K562 (cell line): ENCODE measurements at regions not wholly inside any gene's neighbourhood (a gene's known extent, or its start where the extent isn't known, plus 50 kb on each side); places are given as distances from the start of the nearest gene placed in this dataset.

ENCODE experiments used
- ATAC-seq: fragments of 200-7000 bp; cut with Tn5 transposase; 3 replicates; pipeline ENCODE4 v1.9.1; 2020; ENCODE audit warnings: moderate library complexity
- BruUV-seq: library from RNA; stranded (reverse); fragments of 400-500 nt; replicated peaks from 2 replicates; lab custom pipeline; 2021; lab: Mats Ljungman, UMichigan
- CTCF ChIA-PET: fragments of 300-600 bp; formaldehyde crosslinking; extraction: SDS; loops from one replicate; lab custom pipeline; 2021; ENCODE audit warnings: low intra/inter-chr PET ratio; lab: Yijun Ruan, JAX
- POLR2A ChIA-PET: fragments of 300-600, 350-650 bp; sonication (Branson Sonifier 250); formaldehyde crosslinking; extraction: SDS; loops from one replicate; lab custom pipeline; 2021; ENCODE audit warnings: antibody characterized with exemption, inconsistent platforms; lab: Yijun Ruan, JAX
- DNase-seq, 4 experiments: peaks; one replicate each; pipeline versions ENCODE4 v3.0.0 to v3.0.0-alpha.2; 2011 to 2018; ENCODE audit warnings: low spot score in 3 of 4, mixed read lengths in 3 of 4; ENCODE audit errors: extremely low read depth in 1 of 4
- FAIRE-seq: peaks from 2 replicates; lab custom pipeline; 2011; peaks lifted over from hg19 to GRCh38; lab: Jason Lieb, UNC
- H2AFZ ChIP-seq: 2 replicates; pipeline ENCODE4 v1.6.0; 2011; ENCODE audit warnings: low read depth, low read length, control low read depth, inconsistent platforms
- H3K27ac ChIP-seq: fragments of 200-600 bp; 3 replicates; pipeline ENCODE4 v1.8.0; 2011; ENCODE audit warnings: low read depth, mild to moderate bottlenecking, control low read depth, inconsistent platforms, low read length, moderate library complexity, mixed read lengths; ENCODE audit errors: extremely low read depth
- H3K27me3 ChIP-seq, 2 experiments: fragments of 300-600 bp in 1 of 2; 2 replicates in 1 of 2; 3 replicates in 1 of 2; pipeline versions ENCODE4 v1.6.0 to v1.8.0; 2011; ENCODE audit warnings: inconsistent platforms in 2 of 2, low read length in 2 of 2, mild to moderate bottlenecking in 1 of 2, mixed read lengths in 1 of 2, moderate library complexity in 1 of 2; ENCODE audit not compliant: control insufficient read depth in 2 of 2, insufficient read depth in 2 of 2
- H3K36me3 ChIP-seq: fragments of 300-600 bp; 3 replicates; pipeline ENCODE4 v1.8.0; 2011; ENCODE audit warnings: mild to moderate bottlenecking, low read length, inconsistent platforms; ENCODE audit not compliant: control insufficient read depth, insufficient read depth
- H3K4me1 ChIP-seq, 2 experiments: fragments of 200-600 bp in 1 of 2; replicated peaks in 1 of 2; 2 replicates in 1 of 2; 3 replicates in 1 of 2; pipeline versions ENCODE4 v1.5.1 to v1.8.0; 2011; ENCODE audit warnings: inconsistent platforms in 2 of 2, low read length in 2 of 2, mild to moderate bottlenecking in 1 of 2, mixed read lengths in 1 of 2, moderate library complexity in 1 of 2; ENCODE audit not compliant: control insufficient read depth in 2 of 2, insufficient read depth in 2 of 2
- H3K4me2 ChIP-seq: 2 replicates; pipeline ENCODE4 v1.6.1; 2011; ENCODE audit warnings: low read length, control low read depth, inconsistent platforms, mixed read lengths; ENCODE audit not compliant: insufficient read depth
- H3K4me3 ChIP-seq: fragments of 200-600 bp; sonication (generic), shearing (Covaris generic); 2 replicates; pipeline ENCODE4 v1.5.1; 2016; ENCODE audit warnings: control low read depth, inconsistent platforms
- H3K79me2 ChIP-seq: fragments of 200-600 bp; 3 replicates; pipeline ENCODE4 v1.8.0; 2011; ENCODE audit warnings: low read length, inconsistent platforms; ENCODE audit not compliant: control insufficient read depth, insufficient read depth
- H3K9ac ChIP-seq, 2 experiments: 2 replicates each; pipeline versions ENCODE4 v1.6.0 to v1.6.1; 2011; ENCODE audit warnings: low read depth in 2 of 2, low read length in 2 of 2, control low read depth in 1 of 2, inconsistent platforms in 1 of 2, mild to moderate bottlenecking in 1 of 2, mixed read lengths in 1 of 2; ENCODE audit not compliant: insufficient read depth in 1 of 2
- H3K9me1 ChIP-seq: one replicate; pipeline ENCODE4 v1.6.0; 2011; ENCODE audit warnings: inconsistent platforms, mild to moderate bottlenecking, low read length, moderate library complexity; ENCODE audit not compliant: control insufficient read depth, insufficient read depth
- H3K9me3 ChIP-seq: replicated peaks from 2 replicates; pipeline ENCODE4 v1.5.1; 2011; ENCODE audit warnings: low read depth, low read length, inconsistent platforms; ENCODE audit not compliant: control insufficient read depth, insufficient read depth
- H4K20me1 ChIP-seq: replicated peaks from 2 replicates; pipeline ENCODE4 v1.6.1; 2011; ENCODE audit warnings: low read length, inconsistent platforms, mixed read lengths; ENCODE audit not compliant: control insufficient read depth, insufficient read depth
- ARHGAP35 ChIP-seq: fragments of 450-650 bp; IDR thresholded peaks from 2 replicates; pipeline ENCODE4 v1.6.1; 2018; ENCODE audit not compliant: partially characterized antibody
- MAFF ChIP-seq: IDR thresholded peaks from 2 replicates; pipeline ENCODE4 v1.6.1; 2012; ENCODE audit warnings: low read length, improper control_type of control experiment
- MAFG ChIP-seq: fragments of 450-650 bp; conservative IDR thresholded peaks from 2 replicates; pipeline ENCODE4 v1.6.1; 2016; ENCODE audit warnings: missing genetic modification characterization, missing compliant biosample characterization
- MEIS2 ChIP-seq: fragments of 450-650 bp; IDR thresholded peaks from 2 replicates; pipeline ENCODE4 v1.6.1; 2014; ENCODE audit warnings: mild to moderate bottlenecking; ENCODE audit not compliant: partially characterized antibody
- TOE1 ChIP-seq, 2 experiments: fragments of 450-650 bp in 1 of 2; sonication (generic) in 1 of 2; formaldehyde crosslinking in 1 of 2; IDR thresholded peaks; 2 replicates each; pipeline versions ENCODE4 v1.7.1 to v1.8.0; 2016 to 2022; ENCODE audit warnings: borderline replicate concordance in 2 of 2, mild to moderate bottlenecking in 2 of 2, antibody characterized with exemption in 1 of 2, inconsistent platforms in 1 of 2, low read depth in 1 of 2, missing genetic modification reagents in 1 of 2, moderate library complexity in 1 of 2
- ZNF224 ChIP-seq: sonication (generic); formaldehyde crosslinking; IDR thresholded peaks from 2 replicates; pipeline ENCODE4 v1.8.0; 2022; ENCODE audit warnings: mild to moderate bottlenecking, missing genetic modification reagents
- ZNF316 ChIP-seq: fragments of 450-650 bp; IDR thresholded peaks from 2 replicates; pipeline ENCODE4 v1.6.1; 2016
- ZNF41 ChIP-seq: fragments of 250-450 bp; sonication (Bioruptor Pico); conservative IDR thresholded peaks from 2 replicates; pipeline ENCODE4 v1.4.0; 2020; ENCODE audit warnings: mild to moderate bottlenecking
- WGBS: fragments of 100-300 bp; shearing (Covaris generic); methylation state at CpG from one replicate; pipeline ENCODE4 v1.1.6; 2016; ENCODE audit warnings: low coverage, mixed read lengths; ENCODE audit not compliant: insufficient coverage; ENCODE audit errors: missing lambda C conversion rate; 5-methylcytosine and 5-hydroxymethylcytosine counted together
- in situ Hi-C: fragments of 300-500 bp; cut with MboI; formaldehyde crosslinking; loops from 4 replicates; pipeline ENCODE4 v1.15.0; 2018; ENCODE audit warnings: inconsistent platforms, mixed read lengths
- intact Hi-C: fragments of 100-400 bp; cut with micrococcal nuclease; formaldehyde crosslinking; loops from 2 replicates; pipeline ENCODE4 v1.14.2; 2022
- TF ChIP-seq, protein P1 (sequence below), 2 experiments: IDR thresholded peaks in 1 of 2; conservative IDR thresholded peaks in 1 of 2; 2 replicates each; pipeline ENCODE4 v1.6.1; 2016; ENCODE audit warnings: low read depth in 2 of 2, mild to moderate bottlenecking in 1 of 2, missing compliant biosample characterization in 1 of 2, missing genetic modification characterization in 1 of 2, moderate library complexity in 1 of 2
- TF ChIP-seq, protein P2 (sequence below): sonication (generic); formaldehyde crosslinking; IDR thresholded peaks from 2 replicates; pipeline ENCODE4 v1.5.0; 2020; ENCODE audit warnings: missing genetic modification reagents
- TF ChIP-seq, protein P3 (sequence below): sonication (generic); formaldehyde crosslinking; IDR thresholded peaks from 2 replicates; pipeline ENCODE4 v1.9.0; 2022; ENCODE audit warnings: mild to moderate bottlenecking, missing genetic modification reagents

DNA sequence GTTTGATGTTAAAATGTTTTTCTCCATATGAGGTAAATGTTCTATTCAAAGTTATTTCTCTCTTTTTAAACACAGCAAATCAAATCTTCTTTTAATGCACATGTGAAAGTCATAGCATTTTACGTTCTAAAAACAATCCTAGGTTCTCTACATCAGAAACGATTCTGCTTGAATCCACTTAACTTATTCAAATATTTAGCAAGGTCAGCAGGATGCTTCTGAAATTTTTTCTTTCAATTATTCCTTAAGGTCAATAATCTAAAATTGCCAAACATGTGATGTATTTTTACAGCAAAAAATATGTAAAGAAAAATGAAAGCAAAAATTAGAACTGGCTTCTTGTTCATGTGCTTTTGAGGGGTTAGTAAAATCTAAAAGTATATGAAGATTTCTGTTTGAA lies 106.7 kb downstream of the TM2D1 start:
- peaks cover 18 to 22% of the 10 kb centered on the region in 2 experiments; a peak in 3 of 5 replicates for H3K27me3 ChIP-seq
- no peaks in the 10 kb centered on the region for H3K9me1 ChIP-seq
- no peak overlapping the region for H3K27ac ChIP-seq
- FAIRE-seq (no peak), DNase-seq (no peak), ATAC-seq (no peak)
- WGBS = 4% methylated on average over 2 of the region's 2 CpGs
- no peaks in the 10 kb centered on the region for H3K79me2 ChIP-seq
- H3K9me3 ChIP-seq = no peaks in the 10 kb centered on the region
- no peak overlapping the region for H2AFZ ChIP-seq
- no TSS peak for BruUV-seq
- H3K4me1 ChIP-seq = no peaks in the 10 kb centered on the region
- ChIA-PET POLR2A (interaction anchor here (0.6 kb wide), 1 partner anchor 10 kb away, joined by 4 read pairs; no protein-coding TSS in a partner anchor), CTCF (interaction anchor here (0.7 kb wide), 1 partner anchor 502 kb away, joined by 4 read pairs; no protein-coding TSS in a partner anchor)
- peak; percentile 22; the same call in 1 of the 2 replicates for TF ChIP-seq MAFG (tag)
- no peak for TF ChIP-seq ARHGAP35
- peak; percentile 29 for TF ChIP-seq MAFF
- no peak for TF ChIP-seq ZNF41 (CRISPR knock-in tag)
- peak; percentile 54; the same call in 1 of the 2 replicates for TF ChIP-seq ZNF316
- H3K4me3 ChIP-seq = no peak overlapping the region
- peaks cover 3% of the 10 kb centered on the region; the same call in 1 of the 2 replicates for H4K20me1 ChIP-seq
- H3K9ac ChIP-seq = no peak overlapping the region
- in situ Hi-C loops (no loop called here), intact Hi-C loops (no loop called here)
- H3K36me3 ChIP-seq = no peaks in the 10 kb centered on the region
- H3K4me2 ChIP-seq = no peak overlapping the region

DNA sequence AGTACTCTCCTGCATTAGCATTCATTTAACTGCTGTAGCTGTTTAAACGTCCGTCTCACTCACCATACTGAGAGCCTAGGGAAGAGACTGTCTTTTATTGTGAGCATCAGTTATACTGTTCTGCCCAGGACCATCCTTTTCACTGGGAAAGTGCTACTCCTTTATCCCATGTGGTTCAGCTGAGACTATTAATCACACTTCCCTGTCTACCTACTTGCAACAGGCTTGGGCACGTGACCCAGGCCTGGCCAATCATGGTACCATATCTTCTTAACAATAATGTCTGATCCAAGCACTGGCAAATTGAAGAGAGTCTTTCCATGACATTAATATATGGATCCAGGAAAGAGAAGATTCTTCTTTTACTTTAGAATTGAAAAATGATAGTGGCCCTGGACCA lies 108.1 kb downstream of the TM2D1 start:
- Histone ChIP-seq H3K4me3 (no peak overlapping the region), H3K27me3 (peaks cover 20 to 22% of the 10 kb centered on the region in 2 experiments; a peak in 3 of 5 replicates), H4K20me1 (peaks cover 3% of the 10 kb centered on the region; the same call in 1 of the 2 replicates), H2AFZ (no peak overlapping the region), H3K9me1 (no peaks in the 10 kb centered on the region), H3K9ac (no peak overlapping the region), H3K4me1 (no peaks in the 10 kb centered on the region), H3K79me2 (no peaks in the 10 kb centered on the region), H3K36me3 (no peaks in the 10 kb centered on the region), H3K9me3 (no peaks in the 10 kb centered on the region), H3K4me2 (no peak overlapping the region), H3K27ac (no peak overlapping the region)
- ATAC-seq (no peak; the same call in 2 of the 3 replicates), DNase-seq (no peak), FAIRE-seq (no peak)
- intact Hi-C loops = no loop called here
- in situ Hi-C loops = no loop called here
- 4% methylated on average over 3 of the region's 3 CpGs for WGBS
- no TSS peak for BruUV-seq
- ChIA-PET POLR2A (interaction anchor here (0.7 kb wide), 1 partner anchor 17 kb away, joined by 4 read pairs; no protein-coding TSS in a partner anchor), CTCF (no interaction called here)
- no peak for TF ChIP-seq TOE1 (IDR thresholded peaks at IDR 0.05; ENCODE audit: borderline replicate concordance)
- no peak for TF ChIP-seq TOE1 (CRISPR knock-in tag; IDR thresholded peaks at IDR 0.05; ENCODE audit: borderline replicate concordance, low read depth)
- TF ChIP-seq, protein P1, sequence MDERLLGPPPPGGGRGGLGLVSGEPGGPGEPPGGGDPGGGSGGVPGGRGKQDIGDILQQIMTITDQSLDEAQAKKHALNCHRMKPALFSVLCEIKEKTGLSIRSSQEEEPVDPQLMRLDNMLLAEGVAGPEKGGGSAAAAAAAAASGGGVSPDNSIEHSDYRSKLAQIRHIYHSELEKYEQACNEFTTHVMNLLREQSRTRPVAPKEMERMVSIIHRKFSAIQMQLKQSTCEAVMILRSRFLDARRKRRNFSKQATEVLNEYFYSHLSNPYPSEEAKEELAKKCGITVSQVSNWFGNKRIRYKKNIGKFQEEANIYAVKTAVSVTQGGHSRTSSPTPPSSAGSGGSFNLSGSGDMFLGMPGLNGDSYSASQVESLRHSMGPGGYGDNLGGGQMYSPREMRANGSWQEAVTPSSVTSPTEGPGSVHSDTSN (CRISPR knock-in tag; IDR thresholded peaks at IDR 0.05; ENCODE audit: low read depth) = no peak
- TF ChIP-seq, protein P1 (tag; conservative IDR thresholded peaks at IDR 0.05; ENCODE audit: low read depth) = peak; percentile 48; the same call in 1 of the 2 replicates
- peak; percentile 40 for TF ChIP-seq MEIS2
- TF ChIP-seq, protein P2, sequence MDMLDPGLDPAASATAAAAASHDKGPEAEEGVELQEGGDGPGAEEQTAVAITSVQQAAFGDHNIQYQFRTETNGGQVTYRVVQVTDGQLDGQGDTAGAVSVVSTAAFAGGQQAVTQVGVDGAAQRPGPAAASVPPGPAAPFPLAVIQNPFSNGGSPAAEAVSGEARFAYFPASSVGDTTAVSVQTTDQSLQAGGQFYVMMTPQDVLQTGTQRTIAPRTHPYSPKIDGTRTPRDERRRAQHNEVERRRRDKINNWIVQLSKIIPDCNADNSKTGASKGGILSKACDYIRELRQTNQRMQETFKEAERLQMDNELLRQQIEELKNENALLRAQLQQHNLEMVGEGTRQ (CRISPR knock-in tag) = peak; percentile 79
- TF ChIP-seq, protein P3, sequence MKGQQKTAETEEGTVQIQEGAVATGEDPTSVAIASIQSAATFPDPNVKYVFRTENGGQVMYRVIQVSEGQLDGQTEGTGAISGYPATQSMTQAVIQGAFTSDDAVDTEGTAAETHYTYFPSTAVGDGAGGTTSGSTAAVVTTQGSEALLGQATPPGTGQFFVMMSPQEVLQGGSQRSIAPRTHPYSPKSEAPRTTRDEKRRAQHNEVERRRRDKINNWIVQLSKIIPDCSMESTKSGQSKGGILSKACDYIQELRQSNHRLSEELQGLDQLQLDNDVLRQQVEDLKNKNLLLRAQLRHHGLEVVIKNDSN (CRISPR knock-in tag) = peak; percentile 74
- TF ChIP-seq ZNF224 (CRISPR knock-in tag) = no peak
